ENCODE measurements at regions not wholly inside any gene's neighbourhood (a gene's known extent, or its start where the extent isn't known, plus 50 kb on each side); places are given as distances from the start of the nearest gene placed in this dataset.

DNA sequence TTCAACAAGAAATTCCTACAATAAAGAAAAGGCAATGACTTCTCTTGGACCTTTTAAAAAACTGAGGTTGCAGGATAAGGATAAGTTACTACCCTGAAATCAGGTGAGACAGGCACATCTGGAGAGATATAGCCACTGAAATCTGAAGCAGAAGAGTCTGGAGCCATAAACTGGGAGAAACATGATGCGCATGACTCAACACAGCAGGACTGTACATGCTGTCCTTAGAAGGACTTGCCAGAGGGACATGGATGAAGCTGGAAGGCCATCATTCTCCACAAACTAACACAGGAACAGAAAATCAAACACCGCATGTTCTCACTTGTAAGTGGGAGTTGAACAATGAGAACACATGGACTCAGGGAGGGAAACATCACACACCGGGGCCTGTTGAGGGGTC, 1020.2 kb downstream of the AGBL1 start:
- H3K27me3 ChIP-seq (ENCODE audit: control insufficient read depth, insufficient read depth, low read length) = no peaks in the 10 kb centered on the region
- DNase-seq = no peak

DNA sequence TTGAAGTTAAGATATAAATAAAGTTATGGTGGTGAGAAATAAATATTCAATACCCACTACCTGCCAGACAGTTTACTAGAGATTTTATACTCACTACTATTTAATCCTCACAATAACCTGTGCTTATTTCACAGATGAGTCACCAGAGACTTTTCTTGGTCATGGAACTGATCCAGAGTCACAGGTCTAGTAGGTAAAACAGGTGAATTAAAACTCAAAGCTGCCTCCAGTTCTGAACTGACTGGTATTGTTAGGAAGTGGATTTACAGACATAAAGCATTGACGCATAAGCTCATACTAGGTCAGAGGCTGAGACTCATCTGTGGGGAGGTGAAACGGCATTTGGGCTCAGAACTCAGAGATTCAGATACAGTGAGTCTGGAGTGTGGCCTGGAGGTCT, 1009.9 kb downstream of the AGBL1 start:
- no peak for DNase-seq
- Histone ChIP-seq H3K27me3 (ENCODE audit: control insufficient read depth, insufficient read depth, low read length) (no peaks in the 10 kb centered on the region), H3K4me3 (ENCODE audit: insufficient read depth, low read depth, low read length) (no peak overlapping the region), H3K36me3 (replicated peaks; ENCODE audit: control insufficient read depth, insufficient read depth, low read length) (no peaks in the 10 kb centered on the region)

More for the DNA sequence above, 1020.2 kb downstream of the AGBL1 start:
- Histone ChIP-seq H3K36me3 (replicated peaks; ENCODE audit: control insufficient read depth, insufficient read depth, low read length) (no peaks in the 10 kb centered on the region), H3K4me3 (ENCODE audit: insufficient read depth, low read depth, low read length) (no peak overlapping the region)

DNA sequence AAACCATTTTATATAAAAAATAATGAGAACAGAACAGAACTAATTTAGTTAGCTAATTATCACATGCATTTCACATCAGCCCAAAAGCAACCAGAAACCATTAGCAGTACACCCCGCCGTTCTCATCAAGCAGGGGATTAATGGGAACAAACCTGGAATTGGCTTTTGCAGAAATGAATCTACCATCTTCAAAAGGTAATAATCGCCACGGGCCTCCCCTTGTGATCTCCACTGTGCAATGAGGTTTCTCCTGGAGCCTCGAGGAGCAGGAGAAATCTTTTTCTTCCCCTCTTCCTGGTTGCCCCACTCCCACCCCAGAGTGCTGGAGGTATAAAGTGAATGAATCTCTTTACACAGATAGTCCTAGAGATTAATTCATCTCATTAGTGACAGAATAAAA, 1003.5 kb downstream of the AGBL1 start:
- no peak overlapping the region for H3K4me3 ChIP-seq (ENCODE audit: insufficient read depth, low read depth, low read length)
- H3K36me3 ChIP-seq (replicated peaks; ENCODE audit: control insufficient read depth, insufficient read depth, low read length) = no peaks in the 10 kb centered on the region
- H3K27me3 ChIP-seq (ENCODE audit: control insufficient read depth, insufficient read depth, low read length) = no peaks in the 10 kb centered on the region
- no peak for DNase-seq

DNA sequence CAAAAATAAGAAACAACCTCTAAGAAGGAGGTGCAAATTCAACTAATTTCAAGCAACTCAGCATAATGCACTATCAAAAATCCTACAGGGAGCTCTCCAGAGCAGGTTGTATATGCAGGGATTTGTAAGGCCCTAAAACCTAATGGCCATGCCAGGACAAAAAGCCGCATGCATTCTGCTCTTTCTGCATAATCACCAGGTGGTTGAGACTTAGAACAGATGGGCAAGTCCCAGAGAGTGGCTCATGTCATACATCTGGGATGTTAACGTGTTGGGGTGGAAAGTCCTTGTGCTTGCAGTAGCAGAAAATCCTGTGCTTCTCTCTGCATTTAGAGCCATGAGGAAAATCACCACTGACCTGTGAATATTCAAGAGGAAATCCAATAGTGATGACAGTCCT, 1002.9 kb downstream of the AGBL1 start:
- H3K4me3 ChIP-seq (ENCODE audit: insufficient read depth, low read depth, low read length) = no peak overlapping the region
- no peaks in the 10 kb centered on the region for H3K27me3 ChIP-seq (ENCODE audit: control insufficient read depth, insufficient read depth, low read length)
- DNase-seq = no peak
- no peaks in the 10 kb centered on the region for H3K36me3 ChIP-seq (replicated peaks; ENCODE audit: control insufficient read depth, insufficient read depth, low read length)

DNA sequence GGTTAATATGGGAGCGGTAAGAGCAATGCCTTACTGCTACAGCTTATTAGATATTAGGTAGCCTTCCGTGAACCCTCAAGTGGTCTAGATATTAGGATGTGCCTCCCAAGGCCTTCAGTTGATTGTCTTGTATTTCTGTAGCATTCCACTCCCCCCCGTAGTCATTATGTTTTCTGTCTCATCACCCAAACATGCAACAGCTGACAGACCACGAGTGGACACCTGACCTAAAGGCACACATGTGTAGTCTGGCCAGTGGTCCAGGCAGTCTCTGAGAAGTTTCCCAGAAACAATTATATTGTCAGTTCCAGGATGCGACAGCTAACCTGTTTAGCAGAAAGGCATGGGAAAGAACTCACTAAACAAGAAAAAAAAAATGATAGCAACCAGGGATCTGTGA, 1000.9 kb downstream of the AGBL1 start:
- no peaks in the 10 kb centered on the region for H3K36me3 ChIP-seq (replicated peaks; ENCODE audit: control insufficient read depth, insufficient read depth, low read length)
- no peak for DNase-seq
- no peaks in the 10 kb centered on the region for H3K27me3 ChIP-seq (ENCODE audit: control insufficient read depth, insufficient read depth, low read length)
- H3K4me3 ChIP-seq (ENCODE audit: insufficient read depth, low read depth, low read length) = no peak overlapping the region

Data from H7 (cell line).